ENCODE measurements at regions not wholly inside any gene's neighbourhood (a gene's known extent, or its start where the extent isn't known, plus 50 kb on each side); places are given as distances from the start of the nearest gene placed in this dataset.

GRCh38 chr12:125305231-125305630, 240.0 kb downstream of the AACS start:
- in situ Hi-C loops (cut with MboI; ENCODE audit: low sequenced_read_pairs in 4 of 4) = no loop called here

GRCh38 chr12:125310461-125310860, 245.2 kb downstream of the AACS start:
- H3K36me3 ChIP-seq = no peaks in the 10 kb centered on the region
- no peak for DNase-seq
- intact Hi-C loops (cut with DNase I; ENCODE audit: low total_unique reads) = no loop called here

More at GRCh38 chr12:125305231-125305630, 240.0 kb downstream of the AACS start:
- Histone ChIP-seq H3K9me3 (no peaks in the 10 kb centered on the region), H3K27ac (no peak overlapping the region), H3K36me3 (no peaks in the 10 kb centered on the region), H3K27me3 (no peaks in the 10 kb centered on the region), H3K4me1 (no peaks in the 10 kb centered on the region), H3K4me3 (no peak overlapping the region)
- TF ChIP-seq POLR2A (IDR thresholded peaks at IDR 0.05) (no peak), CTCF (IDR thresholded peaks at IDR 0.05 in 4 of 5, conservative IDR thresholded peaks at IDR 0.05 in 1 of 5) (no peak)
- ATAC-seq = no peak
- intact Hi-C loops (cut with DNase I; ENCODE audit: low total_unique reads) = no loop called here
- DNase-seq = no peak

GRCh38 chr12:125311050-125311449, 245.8 kb downstream of the AACS start:
- ATAC-seq (no peak), DNase-seq (no peak)
- Histone ChIP-seq H3K27ac (no peak overlapping the region), H3K4me3 (no peak overlapping the region), H3K9me3 (no peaks in the 10 kb centered on the region), H3K27me3 (no peaks in the 10 kb centered on the region), H3K4me1 (no peaks in the 10 kb centered on the region), H3K36me3 (no peaks in the 10 kb centered on the region)
- in situ Hi-C loops (cut with MboI; ENCODE audit: low sequenced_read_pairs in 4 of 4) = no loop called here
- TF ChIP-seq POLR2A (IDR thresholded peaks at IDR 0.05) = no peak
- no peak for TF ChIP-seq CTCF (IDR thresholded peaks at IDR 0.05 in 4 of 5, conservative IDR thresholded peaks at IDR 0.05 in 1 of 5)
- intact Hi-C loops (cut with DNase I; ENCODE audit: low total_unique reads) = no loop called here

More at GRCh38 chr12:125310461-125310860, 245.2 kb downstream of the AACS start:
- Histone ChIP-seq H3K4me3 (no peak overlapping the region), H3K27ac (no peak overlapping the region), H3K4me1 (no peaks in the 10 kb centered on the region), H3K9me3 (no peaks in the 10 kb centered on the region), H3K27me3 (no peaks in the 10 kb centered on the region)
- in situ Hi-C loops (cut with MboI; ENCODE audit: low sequenced_read_pairs in 4 of 4) = no loop called here
- TF ChIP-seq CTCF (IDR thresholded peaks at IDR 0.05 in 4 of 5, conservative IDR thresholded peaks at IDR 0.05 in 1 of 5) (no peak), POLR2A (IDR thresholded peaks at IDR 0.05) (no peak)
- no peak for ATAC-seq

GRCh38 chr12:125312471-125312870, 247.2 kb downstream of the AACS start:
- DNase-seq (no peak), ATAC-seq (no peak)
- in situ Hi-C loops (cut with MboI; ENCODE audit: low sequenced_read_pairs in 4 of 4) (no loop called here), intact Hi-C loops (cut with DNase I; ENCODE audit: low total_unique reads) (no loop called here)
- Histone ChIP-seq H3K4me3 (no peak overlapping the region), H3K4me1 (no peaks in the 10 kb centered on the region), H3K36me3 (no peaks in the 10 kb centered on the region), H3K9me3 (no peaks in the 10 kb centered on the region), H3K27me3 (no peaks in the 10 kb centered on the region), H3K27ac (no peak overlapping the region)
- no peak for TF ChIP-seq CTCF (IDR thresholded peaks at IDR 0.05 in 4 of 5, conservative IDR thresholded peaks at IDR 0.05 in 1 of 5)
- TF ChIP-seq POLR2A (IDR thresholded peaks at IDR 0.05) = no peak

GRCh38 chr12:125314051-125314755, 249.0 kb downstream of the AACS start:
- Histone ChIP-seq H3K9me3 (no peaks in the 10 kb centered on the region), H3K27ac (no peak overlapping the region), H3K36me3 (no peaks in the 10 kb centered on the region), H3K27me3 (no peaks in the 10 kb centered on the region), H3K4me1 (no peaks in the 10 kb centered on the region), H3K4me3 (no peak overlapping the region)
- in situ Hi-C loops (cut with MboI; ENCODE audit: low sequenced_read_pairs in 4 of 4) (no loop called here), intact Hi-C loops (cut with DNase I; ENCODE audit: low total_unique reads) (no loop called here)
- no peak for TF ChIP-seq POLR2A (IDR thresholded peaks at IDR 0.05)
- TF ChIP-seq CTCF (IDR thresholded peaks at IDR 0.05 in 4 of 5, conservative IDR thresholded peaks at IDR 0.05 in 1 of 5) = no peak
- ATAC-seq (no peak), DNase-seq (no peak)

All from gastrocnemius medialis (tissue), 4 donors.